Upper lobe of right lung (tissue), 1 donor: ENCODE measurements at regions not wholly inside any gene's neighbourhood (a gene's known extent, or its start where the extent isn't known, plus 50 kb on each side); places are given as distances from the start of the nearest gene placed in this dataset.
A peak's percentile ranks its signal among the peaks of the same experiment; 100 is the strongest.

Experiments
- ATAC-seq: fragments of 200-7000 bp; cut with Tn5 transposase; one replicate; pipeline ENCODE4 v1.9.1; 2020; ENCODE audit warnings: mild to moderate bottlenecking, moderate library complexity
- DNase-seq: peaks from one replicate; pipeline ENCODE4 v3.0.0-alpha.2; 2020
- H3K27ac ChIP-seq: fragments of 200-600 bp; one replicate; pipeline ENCODE4 v1.8.0; 2022
- H3K27me3 ChIP-seq: fragments of 200-600 bp; one replicate; pipeline ENCODE4 v1.8.0; 2022; ENCODE audit warnings: mild to moderate bottlenecking
- H3K36me3 ChIP-seq: fragments of 200-600 bp; one replicate; pipeline ENCODE4 v1.8.0; 2022
- H3K4me1 ChIP-seq: fragments of 200-600 bp; one replicate; pipeline ENCODE4 v1.8.0; 2022
- H3K4me3 ChIP-seq: fragments of 200-600 bp; one replicate; pipeline ENCODE4 v1.8.0; 2022; ENCODE audit warnings: mild to moderate bottlenecking
- H3K9me3 ChIP-seq: fragments of 200-600 bp; one replicate; pipeline ENCODE4 v1.8.0; 2022
- intact Hi-C: fragments of 100-400 bp; cut with DNase I; formaldehyde crosslinking; loops from one replicate; pipeline ENCODE4 v1.11.0; 2022
- TF ChIP-seq, protein P1 (sequence below): fragments of 200-600 bp; IDR thresholded peaks from one replicate; pipeline ENCODE4 v1.8.0; 2022; ENCODE audit warnings: antibody characterized with exemption
- donor health status: DM: no; HTN: yes; CAD: no; lungs with severe emphysema.

GRCh38 chr2:239596792-239597191 lies 196.0 kb upstream of the HDAC4 start:
- ATAC-seq (no peak), DNase-seq (peak; percentile 31)
- intact Hi-C loops: no loop called here

DNA sequence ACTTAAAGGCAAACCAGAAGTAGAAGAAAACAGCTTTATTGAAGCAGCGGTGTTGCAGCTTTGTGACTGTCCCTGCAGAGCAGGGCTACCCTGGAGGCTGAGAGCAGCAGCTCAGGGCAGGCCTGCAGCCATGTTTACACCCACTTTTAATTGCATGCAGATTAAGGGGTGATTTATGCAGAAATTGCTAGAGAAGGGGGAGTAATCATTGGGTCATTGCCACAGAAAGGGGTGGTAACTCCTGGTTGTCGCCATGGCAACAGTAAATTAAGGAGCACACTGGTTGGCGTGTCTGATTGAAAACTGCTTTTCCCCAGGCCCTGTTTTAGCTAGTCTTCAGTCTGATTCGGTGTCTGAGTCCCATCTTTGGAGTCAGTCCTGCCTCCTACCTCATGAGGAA lies 195.4 kb upstream of the HDAC4 start:
- DNase-seq: no peak

More at GRCh38 chr2:239596792-239597191, 196.0 kb upstream of the HDAC4 start:
- Histone ChIP-seq H3K36me3 (no peaks in the 10 kb centered on the region), H3K4me3 (no peak overlapping the region), H3K4me1 (no peaks in the 10 kb centered on the region), H3K9me3 (no peaks in the 10 kb centered on the region), H3K27me3 (no peaks in the 10 kb centered on the region), H3K27ac (no peak overlapping the region)
- TF ChIP-seq, protein P1, sequence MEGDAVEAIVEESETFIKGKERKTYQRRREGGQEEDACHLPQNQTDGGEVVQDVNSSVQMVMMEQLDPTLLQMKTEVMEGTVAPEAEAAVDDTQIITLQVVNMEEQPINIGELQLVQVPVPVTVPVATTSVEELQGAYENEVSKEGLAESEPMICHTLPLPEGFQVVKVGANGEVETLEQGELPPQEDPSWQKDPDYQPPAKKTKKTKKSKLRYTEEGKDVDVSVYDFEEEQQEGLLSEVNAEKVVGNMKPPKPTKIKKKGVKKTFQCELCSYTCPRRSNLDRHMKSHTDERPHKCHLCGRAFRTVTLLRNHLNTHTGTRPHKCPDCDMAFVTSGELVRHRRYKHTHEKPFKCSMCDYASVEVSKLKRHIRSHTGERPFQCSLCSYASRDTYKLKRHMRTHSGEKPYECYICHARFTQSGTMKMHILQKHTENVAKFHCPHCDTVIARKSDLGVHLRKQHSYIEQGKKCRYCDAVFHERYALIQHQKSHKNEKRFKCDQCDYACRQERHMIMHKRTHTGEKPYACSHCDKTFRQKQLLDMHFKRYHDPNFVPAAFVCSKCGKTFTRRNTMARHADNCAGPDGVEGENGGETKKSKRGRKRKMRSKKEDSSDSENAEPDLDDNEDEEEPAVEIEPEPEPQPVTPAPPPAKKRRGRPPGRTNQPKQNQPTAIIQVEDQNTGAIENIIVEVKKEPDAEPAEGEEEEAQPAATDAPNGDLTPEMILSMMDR: no peak

GRCh38 chr2:239595726-239596125 lies 194.9 kb upstream of the HDAC4 start:
- Histone ChIP-seq H3K4me1 (no peaks in the 10 kb centered on the region), H3K27me3 (no peaks in the 10 kb centered on the region), H3K4me3 (no peak overlapping the region), H3K27ac (no peak overlapping the region), H3K36me3 (no peaks in the 10 kb centered on the region), H3K9me3 (no peaks in the 10 kb centered on the region)
- TF ChIP-seq, protein P1: no peak
- ATAC-seq: no peak
- intact Hi-C loops: no loop called here
- DNase-seq: peak; percentile 35

More for the DNA sequence above, 195.4 kb upstream of the HDAC4 start:
- intact Hi-C loops: no loop called here
- Histone ChIP-seq H3K36me3 (no peaks in the 10 kb centered on the region), H3K4me1 (no peaks in the 10 kb centered on the region), H3K27ac (no peak overlapping the region), H3K27me3 (no peaks in the 10 kb centered on the region), H3K4me3 (no peak overlapping the region), H3K9me3 (no peaks in the 10 kb centered on the region)
- TF ChIP-seq, protein P1: no peak
- ATAC-seq: no peak

DNA sequence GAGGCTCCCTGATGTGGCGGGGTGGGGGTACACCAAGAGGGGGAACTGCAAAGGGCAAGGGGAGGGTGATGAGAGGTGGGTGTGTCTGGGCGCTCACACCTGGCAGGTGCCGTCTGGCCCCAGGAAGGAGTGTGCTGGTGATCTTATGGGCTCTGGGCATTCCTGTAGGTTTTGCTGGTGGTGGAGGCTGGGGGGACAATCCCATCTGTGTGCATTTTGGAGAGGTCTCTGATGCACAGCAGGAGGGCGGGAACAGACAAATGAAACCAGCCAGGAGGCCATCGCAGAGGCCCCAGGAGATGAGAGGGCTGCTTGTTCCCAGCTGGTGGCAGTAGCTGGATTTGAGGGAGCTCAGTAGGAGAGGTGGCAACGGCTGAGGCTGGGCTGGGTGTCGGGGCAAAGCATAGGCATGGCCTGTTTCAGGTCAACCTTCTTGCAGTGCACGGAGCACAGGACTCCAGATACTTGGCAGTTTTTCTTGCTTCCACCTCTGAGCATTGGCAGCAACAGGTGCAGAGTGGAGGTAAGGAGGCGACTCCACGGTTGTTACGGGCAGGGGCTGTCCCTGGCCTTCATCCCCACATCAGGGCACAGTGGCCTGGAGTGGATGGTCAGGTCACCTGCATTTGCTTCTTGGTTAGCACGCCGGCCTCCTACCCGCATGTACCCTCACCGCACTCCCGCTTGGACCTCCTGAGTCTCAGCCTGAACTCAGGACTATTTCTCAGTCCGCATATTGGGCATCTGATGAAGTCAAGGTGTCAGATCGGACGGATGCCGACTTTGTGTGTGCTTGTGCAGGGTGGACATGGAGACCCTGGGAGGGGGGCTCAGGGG lies 194.2 kb upstream of the HDAC4 start:
- Histone ChIP-seq H3K9me3 (no peaks in the 10 kb centered on the region), H3K36me3 (no peaks in the 10 kb centered on the region), H3K4me1 (no peaks in the 10 kb centered on the region), H3K27ac (no peak overlapping the region), H3K27me3 (no peaks in the 10 kb centered on the region), H3K4me3 (no peak overlapping the region)
- ATAC-seq (no peak), DNase-seq (peak; percentile 54)
- intact Hi-C loops: no loop called here
- TF ChIP-seq, protein P1: no peak

GRCh38 chr2:239594019-239594771 lies 193.4 kb upstream of the HDAC4 start:
- H3K4me1 ChIP-seq: no peaks in the 10 kb centered on the region
- H3K36me3 ChIP-seq: no peaks in the 10 kb centered on the region
- ATAC-seq (no peak), DNase-seq (peak; percentile 45)
- intact Hi-C loops: no loop called here
- H3K27ac ChIP-seq: no peak overlapping the region
- H3K4me3 ChIP-seq: no peak overlapping the region
- no peaks in the 10 kb centered on the region for H3K27me3 ChIP-seq
- TF ChIP-seq, protein P1: no peak
- H3K9me3 ChIP-seq: no peaks in the 10 kb centered on the region
